Small intestine (tissue), 7 donors: ENCODE measurements at regions not wholly inside any gene's neighbourhood (a gene's known extent, or its start where the extent isn't known, plus 50 kb on each side); places are given as distances from the start of the nearest gene placed in this dataset.

ENCODE experiments used
- DNase-seq, 2 donors: peaks; one replicate each; pipeline versions ENCODE4 v3.0.0 to v3.0.0-alpha.2; 2013
- FAIRE-seq: peaks from 2 replicates; lab custom pipeline; 2012; peaks lifted over from hg19 to GRCh38; lab: Jason Lieb, UNC
- H3K27ac ChIP-seq, 3 donors: one replicate each; pipeline ENCODE4 v1.5.1; 2013; ENCODE audit warnings: low read length in 2 of 3, mild to moderate bottlenecking in 2 of 3, control low read depth in 1 of 3, inconsistent platforms in 1 of 3, low read depth in 1 of 3, moderate library complexity in 1 of 3
- H3K27me3 ChIP-seq, 3 donors: one replicate each; pipeline ENCODE4 v1.6.1; 2013; ENCODE audit warnings: low read length in 3 of 3, inconsistent platforms in 1 of 3; ENCODE audit not compliant: control insufficient read depth in 3 of 3, insufficient read depth in 3 of 3
- H3K36me3 ChIP-seq, 3 donors: one replicate each; pipeline ENCODE4 v1.6.1; 2013; ENCODE audit warnings: low read length in 3 of 3, inconsistent platforms in 1 of 3, low read depth in 1 of 3, mild to moderate bottlenecking in 1 of 3, moderate library complexity in 1 of 3; ENCODE audit not compliant: control insufficient read depth in 3 of 3, insufficient read depth in 2 of 3
- H3K4me1 ChIP-seq, 3 donors: one replicate each; pipeline ENCODE4 v1.6.1; 2013; ENCODE audit warnings: low read length in 2 of 3, inconsistent platforms in 1 of 3, low read depth in 1 of 3, mild to moderate bottlenecking in 1 of 3, moderate library complexity in 1 of 3; ENCODE audit not compliant: control insufficient read depth in 3 of 3, insufficient read depth in 2 of 3
- H3K4me3 ChIP-seq, 3 donors: one replicate each; pipeline ENCODE4 v1.5.1; 2013; ENCODE audit warnings: low read length in 3 of 3, control low read depth in 1 of 3, inconsistent platforms in 1 of 3, low read depth in 1 of 3, mild to moderate bottlenecking in 1 of 3, moderate library complexity in 1 of 3
- H3K9me3 ChIP-seq, 2 donors: one replicate each; pipeline ENCODE4 v1.6.1; 2013; ENCODE audit warnings: low read depth in 1 of 2, low read length in 1 of 2; ENCODE audit not compliant: control insufficient read depth in 2 of 2, insufficient read depth in 1 of 2
- WGBS, 3 donors: extraction: QIAGEN DNeasy Blood & Tissue Kit; methylation state at CpG; one replicate each; pipeline ENCODE4 v1.1.7; 2013; 5-methylcytosine and 5-hydroxymethylcytosine counted together
- donor health status: healthy with polysubstance abuse.
- donor health status: control.
- donor health status: control.
- donor health status: Bipolar disorder and iron deficiency.
- donor health status: healthy.

DNA sequence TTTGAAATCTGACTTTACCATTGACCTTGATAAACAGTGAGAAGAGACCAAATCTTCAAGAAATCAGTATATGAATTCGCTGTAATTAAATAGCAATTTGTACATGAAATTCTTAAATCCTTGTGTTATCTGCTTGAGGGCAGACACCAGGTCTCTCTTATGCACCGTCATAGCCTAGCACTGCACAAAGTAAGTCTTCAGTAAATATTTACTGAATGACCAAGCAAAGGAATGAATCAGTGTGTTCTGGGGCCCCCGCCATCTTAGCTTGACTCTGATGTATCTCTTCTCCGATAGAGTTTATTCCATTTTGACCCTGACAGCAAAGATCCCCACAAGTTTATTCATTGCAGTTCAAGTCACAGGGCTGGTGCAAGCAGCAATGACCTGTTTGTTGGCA, 328.0 kb downstream of the TMEM114 start:
- Histone ChIP-seq H3K27ac (no peak overlapping the region), H3K9me3 (no peaks in the 10 kb centered on the region), H3K36me3 (no peaks in the 10 kb centered on the region), H3K4me3 (no peak overlapping the region), H3K27me3 (no peaks in the 10 kb centered on the region), H3K4me1 (no peaks in the 10 kb centered on the region)
- DNase-seq: no peak
- WGBS, 3 donors: 60 to 69% (median 68%) methylated on average over 4 of the region's 4 CpGs
- FAIRE-seq: no peak

DNA sequence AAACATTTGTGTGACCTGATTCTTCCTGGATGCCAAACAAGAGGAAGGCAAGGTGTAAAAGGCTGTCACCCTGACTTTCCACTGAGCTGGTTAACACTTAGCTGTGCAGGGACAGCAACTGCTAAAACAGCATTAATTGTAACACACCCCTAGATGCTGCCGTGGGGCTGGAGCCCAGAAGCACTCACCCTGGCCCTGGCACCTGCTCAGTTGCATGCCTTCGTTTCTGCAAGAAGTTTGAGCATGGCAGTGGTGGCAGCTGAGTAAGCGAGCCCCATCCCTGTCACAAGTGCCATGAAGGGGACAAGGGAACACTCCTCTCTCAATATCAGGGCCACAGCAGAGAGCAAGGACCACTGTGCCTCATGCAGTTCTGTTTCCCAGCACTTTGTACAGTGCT, 330.2 kb downstream of the TMEM114 start:
- no peaks in the 10 kb centered on the region for H3K4me1 ChIP-seq
- FAIRE-seq (no peak), DNase-seq (no peak)
- no peak overlapping the region for H3K27ac ChIP-seq
- 52 to 73% (median 68%) methylated on average over 3 of the region's 3 CpGs for WGBS, 3 donors
- H3K9me3 ChIP-seq: no peaks in the 10 kb centered on the region
- H3K27me3 ChIP-seq: no peaks in the 10 kb centered on the region
- no peaks in the 10 kb centered on the region for H3K36me3 ChIP-seq
- no peak overlapping the region for H3K4me3 ChIP-seq

DNA sequence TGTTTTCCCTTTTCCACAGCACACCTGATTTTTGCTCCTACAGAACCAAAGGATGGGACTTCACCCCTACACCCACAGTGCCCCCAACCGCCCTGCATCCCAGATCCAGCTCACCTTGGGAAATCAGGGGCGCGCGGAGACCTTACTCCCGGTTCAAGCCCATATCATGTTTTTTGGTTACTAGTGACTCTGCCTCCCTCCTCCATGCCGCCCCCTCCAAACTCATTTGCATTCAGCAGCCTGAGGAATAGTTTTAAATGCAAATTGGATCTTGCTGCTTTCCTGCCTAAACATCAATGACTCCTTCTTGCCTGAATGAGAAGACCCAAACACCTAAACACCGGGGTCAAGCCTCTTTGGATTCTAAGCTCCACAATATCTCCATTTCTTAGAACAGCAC, 331.8 kb downstream of the TMEM114 start:
- no peaks in the 10 kb centered on the region for H3K4me1 ChIP-seq
- WGBS, 3 donors: 69 to 79% (median 78%) methylated on average over 7 of the region's 7 CpGs
- no peak for FAIRE-seq
- H3K27me3 ChIP-seq: no peaks in the 10 kb centered on the region
- H3K9me3 ChIP-seq: no peaks in the 10 kb centered on the region
- H3K36me3 ChIP-seq: no peaks in the 10 kb centered on the region
- no peak overlapping the region for H3K4me3 ChIP-seq
- H3K27ac ChIP-seq: no peak overlapping the region
- no peak for DNase-seq

DNA sequence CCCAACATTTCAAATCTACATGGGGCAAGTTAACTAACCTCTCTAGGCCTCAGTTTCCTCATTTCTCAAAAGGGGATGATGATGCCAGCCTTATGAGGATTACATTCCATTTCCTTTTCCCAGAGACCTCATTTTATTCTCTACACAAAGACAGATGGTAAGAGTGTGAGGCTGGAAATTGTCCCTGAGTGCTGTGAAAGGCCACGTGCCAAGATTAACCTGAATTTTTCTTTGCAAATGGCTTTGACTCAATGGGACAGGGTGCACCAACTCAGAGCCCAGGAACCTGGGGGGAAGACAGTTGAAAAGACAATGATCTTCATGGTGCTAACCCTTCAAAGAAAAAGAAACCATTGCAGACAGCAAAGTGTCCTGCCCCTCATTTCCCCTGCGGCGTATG, 332.8 kb downstream of the TMEM114 start:
- 81 to 88% (median 83%) methylated on average over 3 of the region's 3 CpGs for WGBS, 3 donors
- H3K4me3 ChIP-seq: no peak overlapping the region
- H3K27me3 ChIP-seq: no peaks in the 10 kb centered on the region
- no peaks in the 10 kb centered on the region for H3K4me1 ChIP-seq
- no peak overlapping the region for H3K27ac ChIP-seq
- no peaks in the 10 kb centered on the region for H3K36me3 ChIP-seq
- DNase-seq: no peak
- H3K9me3 ChIP-seq: no peaks in the 10 kb centered on the region
- FAIRE-seq: no peak

DNA sequence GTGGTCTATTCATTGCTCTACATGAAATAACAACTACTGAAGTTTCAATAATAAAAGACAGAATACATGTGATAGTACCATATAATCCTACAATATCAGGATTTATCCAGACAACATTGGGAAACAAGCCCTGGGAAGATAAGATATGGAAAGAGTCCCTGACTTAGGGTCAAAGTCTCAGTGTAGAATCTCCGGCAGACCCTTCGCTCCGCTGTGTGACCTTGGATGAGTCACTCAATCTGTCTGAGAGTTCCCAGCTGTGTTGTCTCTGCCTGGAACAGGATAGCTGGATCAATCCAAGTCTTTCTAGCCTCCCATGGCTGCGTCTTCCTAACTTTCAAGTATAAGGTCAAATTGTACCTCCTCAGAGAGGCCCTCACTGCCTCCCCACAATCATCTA, 335.9 kb downstream of the TMEM114 start:
- no peak overlapping the region for H3K27ac ChIP-seq
- no peak overlapping the region for H3K4me3 ChIP-seq
- no peak for FAIRE-seq
- H3K9me3 ChIP-seq: no peaks in the 10 kb centered on the region
- DNase-seq: peak; percentile 24 to 66
- WGBS, 3 donors: 29 to 65% (median 36%) methylated on average over 4 of the region's 4 CpGs
- no peaks in the 10 kb centered on the region for H3K27me3 ChIP-seq
- H3K36me3 ChIP-seq: no peaks in the 10 kb centered on the region
- H3K4me1 ChIP-seq: no peaks in the 10 kb centered on the region

DNA sequence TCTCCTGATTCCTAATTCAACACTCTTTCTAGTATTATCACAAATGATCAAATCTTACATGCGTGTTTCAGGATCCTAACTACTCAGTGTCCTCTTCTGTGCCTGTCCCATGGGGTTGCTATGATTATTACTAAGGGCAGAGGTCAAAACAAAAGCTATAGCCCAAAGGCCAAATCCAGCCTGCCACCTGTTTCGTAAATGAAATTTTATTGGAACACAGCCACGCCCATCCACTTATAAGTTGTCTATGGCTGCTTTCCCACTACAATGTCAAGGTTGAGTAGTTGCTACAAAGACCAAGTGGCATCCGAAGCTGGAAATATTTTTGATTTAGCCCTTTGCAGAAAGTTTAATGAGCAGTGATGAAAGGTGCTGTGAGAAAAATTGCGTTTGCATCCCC, 336.6 kb downstream of the TMEM114 start:
- FAIRE-seq (no peak), DNase-seq (peak in 1 of 2 donors; percentile 42)
- H3K9me3 ChIP-seq: no peaks in the 10 kb centered on the region
- 37 to 73% (median 55%) methylated on average over 5 of the region's 5 CpGs for WGBS, 3 donors
- no peak overlapping the region for H3K27ac ChIP-seq
- no peaks in the 10 kb centered on the region for H3K27me3 ChIP-seq
- H3K36me3 ChIP-seq: no peaks in the 10 kb centered on the region
- no peak overlapping the region for H3K4me3 ChIP-seq
- no peaks in the 10 kb centered on the region for H3K4me1 ChIP-seq

DNA sequence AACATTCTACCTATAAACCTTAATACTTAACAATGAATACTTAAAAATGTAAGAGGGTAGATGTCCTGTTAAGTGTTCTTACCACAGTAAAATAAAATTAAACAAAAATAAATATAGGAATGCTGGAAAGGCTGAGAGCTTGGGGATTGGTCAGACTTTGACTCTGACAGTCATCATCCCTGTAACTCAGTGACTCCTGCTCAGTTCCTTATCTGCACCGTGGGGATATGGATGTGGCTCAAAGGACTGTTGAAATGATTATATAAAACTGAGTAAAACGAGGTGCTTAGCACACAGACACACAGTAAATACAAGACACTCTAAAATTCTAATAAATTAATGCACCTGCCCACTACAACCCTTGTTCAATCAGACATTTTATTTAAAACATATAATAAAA, 338.6 kb downstream of the TMEM114 start:
- Histone ChIP-seq H3K27ac (no peak overlapping the region), H3K4me1 (no peaks in the 10 kb centered on the region), H3K27me3 (no peaks in the 10 kb centered on the region), H3K36me3 (no peaks in the 10 kb centered on the region), H3K9me3 (no peaks in the 10 kb centered on the region), H3K4me3 (no peak overlapping the region)
- FAIRE-seq: no peak
- 5 to 22% (median 17%) methylated on average over 2 of the region's 2 CpGs for WGBS, 3 donors
- DNase-seq: peak; percentile 23 to 38

DNA sequence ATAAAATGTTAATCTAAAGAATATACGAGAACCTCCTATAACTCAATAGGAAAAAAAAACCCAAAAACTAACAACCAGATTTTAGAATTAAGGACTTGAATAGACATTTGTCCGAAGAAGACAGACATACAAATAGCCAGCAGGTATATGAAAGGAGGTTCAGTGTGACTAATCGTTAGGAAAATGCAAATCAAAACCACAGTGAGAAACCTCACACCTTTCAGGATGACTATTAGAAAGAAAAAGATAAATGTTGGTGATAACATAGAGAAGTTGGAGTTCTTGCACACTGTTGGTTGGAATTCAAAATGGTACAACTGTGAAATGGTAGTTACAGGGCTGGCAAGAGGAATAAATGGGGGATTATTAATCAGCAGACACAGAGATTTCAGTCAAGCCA, 339.0 kb downstream of the TMEM114 start:
- Histone ChIP-seq H3K4me3 (no peak overlapping the region), H3K27me3 (no peaks in the 10 kb centered on the region), H3K27ac (no peak overlapping the region), H3K4me1 (no peaks in the 10 kb centered on the region), H3K9me3 (no peaks in the 10 kb centered on the region), H3K36me3 (no peaks in the 10 kb centered on the region)
- 53 to 67% (median 58%) methylated on average over 3 of the region's 3 CpGs for WGBS, 3 donors
- no peak for FAIRE-seq
- DNase-seq: no peak

DNA sequence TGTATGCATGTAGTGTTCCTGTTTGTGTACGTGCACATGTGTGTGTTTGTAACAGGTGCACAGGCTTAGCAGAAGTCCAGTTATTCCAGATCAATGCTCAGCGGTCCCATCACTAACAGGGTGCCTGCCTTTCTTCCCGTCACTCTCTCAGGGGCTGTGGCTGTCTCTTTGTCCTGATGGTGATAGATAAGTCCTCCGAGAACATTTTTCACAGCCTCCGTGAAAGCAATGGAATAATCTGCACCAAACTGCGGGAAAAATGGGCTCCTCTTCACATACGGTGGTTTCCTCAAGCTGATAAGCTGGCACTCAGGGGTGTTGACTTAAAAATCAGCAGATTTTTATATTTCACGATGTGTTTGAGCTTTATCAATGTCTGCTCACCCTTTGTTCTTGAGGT, 342.3 kb downstream of the TMEM114 start:
- 32 to 52% (median 33%) methylated on average over 8 of the region's 8 CpGs for WGBS, 3 donors
- no peaks in the 10 kb centered on the region for H3K4me1 ChIP-seq
- H3K4me3 ChIP-seq: no peak overlapping the region
- no peaks in the 10 kb centered on the region for H3K36me3 ChIP-seq
- FAIRE-seq (no peak), DNase-seq (no peak)
- H3K27me3 ChIP-seq: no peaks in the 10 kb centered on the region
- no peaks in the 10 kb centered on the region for H3K9me3 ChIP-seq
- no peak overlapping the region for H3K27ac ChIP-seq
